ENCODE measurements at regions not wholly inside any gene's neighbourhood (a gene's known extent, or its start where the extent isn't known, plus 50 kb on each side); places are given as distances from the start of the nearest gene placed in this dataset.

GRCh38 chr7:118590107-118590506 is 365.6 kb downstream of the ANKRD7 start (continued):
- no peak for TF ChIP-seq CTCF (IDR thresholded peaks at IDR 0.05; ENCODE audit: low read depth, low read length, missing input control)

- Histone ChIP-seq H3K9ac (ENCODE audit: low read depth in 1 of 2, low read length in 2 of 2) (no peak overlapping the region), H3K36me3 (ENCODE audit: control insufficient read depth in 4 of 4, insufficient read depth in 3 of 4, low read depth in 1 of 4, low read length in 3 of 4) (no peaks in the 10 kb centered on the region), H3K27me3 (ENCODE audit: control insufficient read depth in 4 of 4, insufficient read depth in 4 of 4, low read length in 3 of 4) (no peaks in the 10 kb centered on the region), H3K27ac (ENCODE audit: low read depth in 1 of 2, low read length in 2 of 2) (no peak overlapping the region), H3K4me3 (ENCODE audit: low read depth in 1 of 3, low read length in 3 of 3) (no peak overlapping the region), H3K9me3 (ENCODE audit: control insufficient read depth in 4 of 4, low read length in 3 of 4) (no peaks in the 10 kb centered on the region), H3K4me1 (ENCODE audit: control insufficient read depth in 4 of 4, insufficient read depth in 4 of 4, low read length in 3 of 4) (no peaks in the 10 kb centered on the region)
- no peak for DNase-seq (ENCODE audit: low spot score)
- TF ChIP-seq FOXA2 (IDR thresholded peaks at IDR 0.05) (no peak), HNF4A (conservative IDR thresholded peaks at IDR 0.05) (no peak), RXRA (IDR thresholded peaks at IDR 0.05) (no peak), EGR1 (IDR thresholded peaks at IDR 0.05; ENCODE audit: low read depth in 2 of 2) (no peak), SP1 (IDR thresholded peaks at IDR 0.05) (no peak), REST (IDR thresholded peaks at IDR 0.05) (no peak), MAX (IDR thresholded peaks at IDR 0.05) (no peak), GABPA (IDR thresholded peaks at IDR 0.05 in 1 of 2, conservative IDR thresholded peaks at IDR 0.05 in 1 of 2) (no peak), NR2F2 (IDR thresholded peaks at IDR 0.05) (no peak), CTCF (IDR thresholded peaks at IDR 0.05; ENCODE audit: low read depth, low read length, missing input control) (no peak)
Measured at GRCh38 chr7:118602090-118602489, 377.6 kb downstream of the ANKRD7 start.

- Histone ChIP-seq H3K27me3 (ENCODE audit: control insufficient read depth in 4 of 4, insufficient read depth in 4 of 4, low read length in 3 of 4) (no peaks in the 10 kb centered on the region), H3K36me3 (ENCODE audit: control insufficient read depth in 4 of 4, insufficient read depth in 3 of 4, low read depth in 1 of 4, low read length in 3 of 4) (no peaks in the 10 kb centered on the region), H3K4me3 (ENCODE audit: low read depth in 1 of 3, low read length in 3 of 3) (no peak overlapping the region), H3K9me3 (ENCODE audit: control insufficient read depth in 4 of 4, low read length in 3 of 4) (no peaks in the 10 kb centered on the region), H3K9ac (ENCODE audit: low read depth in 1 of 2, low read length in 2 of 2) (no peak overlapping the region), H3K4me1 (ENCODE audit: control insufficient read depth in 4 of 4, insufficient read depth in 4 of 4, low read length in 3 of 4) (no peaks in the 10 kb centered on the region), H3K27ac (ENCODE audit: low read depth in 1 of 2, low read length in 2 of 2) (no peak overlapping the region)
- no peak for DNase-seq (ENCODE audit: low spot score)
- WGBS: 64% methylated on average over 1 of the region's 1 CpG
- TF ChIP-seq ATF3 (IDR thresholded peaks at IDR 0.05): no peak
- TF ChIP-seq HNF4A (conservative IDR thresholded peaks at IDR 0.05): no peak
- no peak for TF ChIP-seq YY1 (IDR thresholded peaks at IDR 0.05)
- TF ChIP-seq ZBTB33 (IDR thresholded peaks at IDR 0.05): no peak
- TF ChIP-seq MAX (IDR thresholded peaks at IDR 0.05): no peak
- no peak for TF ChIP-seq TAF1 (conservative IDR thresholded peaks at IDR 0.05)
- no peak for TF ChIP-seq EGR1 (IDR thresholded peaks at IDR 0.05; ENCODE audit: low read depth in 2 of 2)
- no peak for TF ChIP-seq RAD21 (IDR thresholded peaks at IDR 0.05)
- no peak for TF ChIP-seq SP1 (IDR thresholded peaks at IDR 0.05)
- no peak for TF ChIP-seq CTCF (IDR thresholded peaks at IDR 0.05; ENCODE audit: low read depth, low read length, missing input control)
Measured at GRCh38 chr7:118606602-118607001, 382.1 kb downstream of the ANKRD7 start.

Measured in liver (tissue), 8 donors.